ENCODE measurements at regions not wholly inside any gene's neighbourhood (a gene's known extent, or its start where the extent isn't known, plus 50 kb on each side); places are given as distances from the start of the nearest gene placed in this dataset.
"Not testable (repeated sequence)": the region's sequence is repeated elsewhere in the genome, so short reads cannot be mapped to it uniquely, and the experiment has no call there.

DNA sequence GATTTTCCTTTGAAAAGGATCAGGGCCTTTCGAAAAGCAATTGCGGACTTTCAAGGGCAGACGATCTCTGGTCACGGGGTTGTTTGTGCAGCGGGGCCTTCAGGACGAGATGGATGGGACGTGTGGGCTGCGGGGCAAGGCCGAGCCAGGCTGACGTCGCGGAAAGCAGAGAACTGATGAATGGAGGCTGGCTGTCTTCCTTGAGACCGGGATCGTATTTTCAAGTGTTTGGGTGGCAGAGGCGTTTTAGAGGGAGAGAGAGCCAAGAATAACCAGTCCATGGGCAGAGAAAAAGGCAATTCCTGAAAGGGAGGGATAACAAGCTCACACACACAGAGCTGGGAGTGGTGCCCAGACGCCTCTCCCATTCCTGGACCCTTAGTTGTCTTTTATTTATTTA lies 138.9 kb upstream of the USP29 start:
- DNase-seq (ENCODE audit: low read depth in 1 of 2, low spot score in 1 of 2) = no peak
- POLR2A ChIA-PET = no interaction called here
- Histone ChIP-seq H3K4me1 (no peaks in the 10 kb centered on the region), H3K4me3 (no peak overlapping the region), H3K4me2 (no peak overlapping the region), H3K9me3 (peaks cover 73% of the 10 kb centered on the region), H3K27ac (no peak overlapping the region)
- FAIRE-seq = no peak
- no peak for TF ChIP-seq PHF8 (IDR thresholded peaks at IDR 0.05; ENCODE audit: borderline replicate concordance, low read depth)
- TF ChIP-seq HOXB13 (CRISPR knock-in tag; IDR thresholded peaks at IDR 0.05; ENCODE audit: low read depth) = no peak
- no peak for TF ChIP-seq POLR2AphosphoS2 (conservative IDR thresholded peaks at IDR 0.05; ENCODE audit: low read length)
- no peak for TF ChIP-seq SMC3 (IDR thresholded peaks at IDR 0.05)
- no peak for TF ChIP-seq GATA3 (IDR thresholded peaks at IDR 0.05; ENCODE audit: borderline replicate concordance)
- TF ChIP-seq ZNF302 (CRISPR knock-in tag; IDR thresholded peaks at IDR 0.05) = no peak
- no peak for TF ChIP-seq TFCP2L1 (CRISPR knock-in tag; IDR thresholded peaks at IDR 0.05)
- no peak for TF ChIP-seq NFE2L2 (conservative IDR thresholded peaks at IDR 0.05; ENCODE audit: low read length)
- CTCF ChIA-PET = no interaction called here
- WGBS (ENCODE audit: missing lambda C conversion rate) = 16% methylated on average over 16 of the region's 16 CpGs
- ATAC-seq = no peak

DNA sequence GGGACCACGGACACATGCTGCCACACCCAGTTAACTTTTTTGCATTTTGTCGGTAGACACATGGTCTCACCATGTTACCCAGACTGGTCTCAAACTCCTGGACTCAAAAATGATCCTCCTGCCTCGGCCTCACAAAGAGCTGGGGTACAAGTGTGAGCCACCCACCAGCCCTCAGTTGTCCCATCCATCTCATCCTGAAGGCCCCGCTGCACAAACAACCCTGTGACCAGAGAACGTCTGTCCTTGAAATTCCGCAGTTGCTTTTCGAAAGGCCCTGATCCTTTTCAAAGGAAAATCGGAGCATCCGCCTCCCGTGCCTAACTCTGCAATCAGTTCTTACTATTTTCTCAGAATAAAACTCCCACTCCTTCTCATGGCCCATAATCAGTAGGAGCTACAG lies 138.3 kb upstream of the USP29 start:
- ATAC-seq; H3K27ac ChIP-seq; POLR2A ChIA-PET; DNase-seq (ENCODE audit: low read depth in 1 of 2, low spot score in 1 of 2); H3K4me1 ChIP-seq; FAIRE-seq; H3K4me3 ChIP-seq; H3K4me2 ChIP-seq; CTCF ChIA-PET: not testable (repeated sequence)
- H3K9me3 ChIP-seq = peaks cover 72% of the 10 kb centered on the region
- WGBS (ENCODE audit: missing lambda C conversion rate) = 33% methylated on average over 10 of the region's 10 CpGs

DNA sequence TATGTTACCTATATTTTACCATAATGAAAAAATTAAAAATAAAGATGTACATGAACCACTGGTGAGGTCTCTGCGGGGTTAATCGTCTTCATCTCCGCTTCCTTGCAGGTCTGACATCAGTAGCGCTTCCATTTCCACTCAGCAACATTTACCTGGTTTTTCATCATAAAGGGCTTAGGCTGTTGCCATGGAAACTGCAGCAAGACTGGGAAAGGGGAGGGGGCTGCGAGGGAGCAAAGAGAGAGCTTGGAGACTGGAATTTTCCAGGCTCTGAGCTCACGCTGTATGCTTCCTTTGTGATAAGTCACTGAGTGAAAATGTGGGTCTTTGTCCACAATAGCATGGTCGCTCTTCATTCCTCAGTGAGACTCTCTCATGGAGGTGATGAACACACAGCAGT lies 136.6 kb upstream of the USP29 start:
- H3K4me3 ChIP-seq = no peak overlapping the region
- WGBS (ENCODE audit: missing lambda C conversion rate) = 17% methylated on average over 7 of the region's 7 CpGs
- TF ChIP-seq POLR2A (IDR thresholded peaks at IDR 0.05; ENCODE audit: low read length) (no peak), HOXA7 (CRISPR knock-in tag; IDR thresholded peaks at IDR 0.05) (no peak), ZSCAN20 (CRISPR knock-in tag; IDR thresholded peaks at IDR 0.05) (no peak), HEYL (CRISPR knock-in tag; IDR thresholded peaks at IDR 0.05) (no peak), HDAC2 (IDR thresholded peaks at IDR 0.05) (no peak), RFX5 (IDR thresholded peaks at IDR 0.05) (no peak), HOXB13 (CRISPR knock-in tag; IDR thresholded peaks at IDR 0.05; ENCODE audit: low read depth) (no peak), EHF (CRISPR knock-in tag; IDR thresholded peaks at IDR 0.05) (no peak), RCOR1 (IDR thresholded peaks at IDR 0.05; ENCODE audit: low read depth, low read length) (no peak), CHD2 (IDR thresholded peaks at IDR 0.05; ENCODE audit: low read length, partially characterized antibody) (no peak)
- TF ChIP-seq, protein P1, sequence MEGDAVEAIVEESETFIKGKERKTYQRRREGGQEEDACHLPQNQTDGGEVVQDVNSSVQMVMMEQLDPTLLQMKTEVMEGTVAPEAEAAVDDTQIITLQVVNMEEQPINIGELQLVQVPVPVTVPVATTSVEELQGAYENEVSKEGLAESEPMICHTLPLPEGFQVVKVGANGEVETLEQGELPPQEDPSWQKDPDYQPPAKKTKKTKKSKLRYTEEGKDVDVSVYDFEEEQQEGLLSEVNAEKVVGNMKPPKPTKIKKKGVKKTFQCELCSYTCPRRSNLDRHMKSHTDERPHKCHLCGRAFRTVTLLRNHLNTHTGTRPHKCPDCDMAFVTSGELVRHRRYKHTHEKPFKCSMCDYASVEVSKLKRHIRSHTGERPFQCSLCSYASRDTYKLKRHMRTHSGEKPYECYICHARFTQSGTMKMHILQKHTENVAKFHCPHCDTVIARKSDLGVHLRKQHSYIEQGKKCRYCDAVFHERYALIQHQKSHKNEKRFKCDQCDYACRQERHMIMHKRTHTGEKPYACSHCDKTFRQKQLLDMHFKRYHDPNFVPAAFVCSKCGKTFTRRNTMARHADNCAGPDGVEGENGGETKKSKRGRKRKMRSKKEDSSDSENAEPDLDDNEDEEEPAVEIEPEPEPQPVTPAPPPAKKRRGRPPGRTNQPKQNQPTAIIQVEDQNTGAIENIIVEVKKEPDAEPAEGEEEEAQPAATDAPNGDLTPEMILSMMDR (IDR thresholded peaks at IDR 0.05) = no peak
- TF ChIP-seq, protein P2, sequence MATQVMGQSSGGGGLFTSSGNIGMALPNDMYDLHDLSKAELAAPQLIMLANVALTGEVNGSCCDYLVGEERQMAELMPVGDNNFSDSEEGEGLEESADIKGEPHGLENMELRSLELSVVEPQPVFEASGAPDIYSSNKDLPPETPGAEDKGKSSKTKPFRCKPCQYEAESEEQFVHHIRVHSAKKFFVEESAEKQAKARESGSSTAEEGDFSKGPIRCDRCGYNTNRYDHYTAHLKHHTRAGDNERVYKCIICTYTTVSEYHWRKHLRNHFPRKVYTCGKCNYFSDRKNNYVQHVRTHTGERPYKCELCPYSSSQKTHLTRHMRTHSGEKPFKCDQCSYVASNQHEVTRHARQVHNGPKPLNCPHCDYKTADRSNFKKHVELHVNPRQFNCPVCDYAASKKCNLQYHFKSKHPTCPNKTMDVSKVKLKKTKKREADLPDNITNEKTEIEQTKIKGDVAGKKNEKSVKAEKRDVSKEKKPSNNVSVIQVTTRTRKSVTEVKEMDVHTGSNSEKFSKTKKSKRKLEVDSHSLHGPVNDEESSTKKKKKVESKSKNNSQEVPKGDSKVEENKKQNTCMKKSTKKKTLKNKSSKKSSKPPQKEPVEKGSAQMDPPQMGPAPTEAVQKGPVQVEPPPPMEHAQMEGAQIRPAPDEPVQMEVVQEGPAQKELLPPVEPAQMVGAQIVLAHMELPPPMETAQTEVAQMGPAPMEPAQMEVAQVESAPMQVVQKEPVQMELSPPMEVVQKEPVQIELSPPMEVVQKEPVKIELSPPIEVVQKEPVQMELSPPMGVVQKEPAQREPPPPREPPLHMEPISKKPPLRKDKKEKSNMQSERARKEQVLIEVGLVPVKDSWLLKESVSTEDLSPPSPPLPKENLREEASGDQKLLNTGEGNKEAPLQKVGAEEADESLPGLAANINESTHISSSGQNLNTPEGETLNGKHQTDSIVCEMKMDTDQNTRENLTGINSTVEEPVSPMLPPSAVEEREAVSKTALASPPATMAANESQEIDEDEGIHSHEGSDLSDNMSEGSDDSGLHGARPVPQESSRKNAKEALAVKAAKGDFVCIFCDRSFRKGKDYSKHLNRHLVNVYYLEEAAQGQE (IDR thresholded peaks at IDR 0.05) = no peak
- no peak for DNase-seq (ENCODE audit: low read depth in 1 of 2, low spot score in 1 of 2)
- POLR2A ChIA-PET = no interaction called here
- ATAC-seq = no peak
- no peak for FAIRE-seq
- H3K9me3 ChIP-seq = peaks cover 74% of the 10 kb centered on the region
- H3K4me2 ChIP-seq = no peak overlapping the region
- H3K27ac ChIP-seq = no peak overlapping the region
- CTCF ChIA-PET = no interaction called here
- no peaks in the 10 kb centered on the region for H3K4me1 ChIP-seq

Measured in A549 (cell line).